ENCODE measurements at regions not wholly inside any gene's neighbourhood (a gene's known extent, or its start where the extent isn't known, plus 50 kb on each side); places are given as distances from the start of the nearest gene placed in this dataset.

GRCh38 chr19:57063070-57063469, 56.7 kb upstream of the USP29 start:
- TF ChIP-seq, protein P1, sequence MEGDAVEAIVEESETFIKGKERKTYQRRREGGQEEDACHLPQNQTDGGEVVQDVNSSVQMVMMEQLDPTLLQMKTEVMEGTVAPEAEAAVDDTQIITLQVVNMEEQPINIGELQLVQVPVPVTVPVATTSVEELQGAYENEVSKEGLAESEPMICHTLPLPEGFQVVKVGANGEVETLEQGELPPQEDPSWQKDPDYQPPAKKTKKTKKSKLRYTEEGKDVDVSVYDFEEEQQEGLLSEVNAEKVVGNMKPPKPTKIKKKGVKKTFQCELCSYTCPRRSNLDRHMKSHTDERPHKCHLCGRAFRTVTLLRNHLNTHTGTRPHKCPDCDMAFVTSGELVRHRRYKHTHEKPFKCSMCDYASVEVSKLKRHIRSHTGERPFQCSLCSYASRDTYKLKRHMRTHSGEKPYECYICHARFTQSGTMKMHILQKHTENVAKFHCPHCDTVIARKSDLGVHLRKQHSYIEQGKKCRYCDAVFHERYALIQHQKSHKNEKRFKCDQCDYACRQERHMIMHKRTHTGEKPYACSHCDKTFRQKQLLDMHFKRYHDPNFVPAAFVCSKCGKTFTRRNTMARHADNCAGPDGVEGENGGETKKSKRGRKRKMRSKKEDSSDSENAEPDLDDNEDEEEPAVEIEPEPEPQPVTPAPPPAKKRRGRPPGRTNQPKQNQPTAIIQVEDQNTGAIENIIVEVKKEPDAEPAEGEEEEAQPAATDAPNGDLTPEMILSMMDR (IDR thresholded peaks at IDR 0.05): no peak
- no peak for TF ChIP-seq POLR2A (IDR thresholded peaks at IDR 0.05)

All from Peyer's patch (tissue), 4 donors.